ENCODE measurements at regions not wholly inside any gene's neighbourhood (a gene's known extent, or its start where the extent isn't known, plus 50 kb on each side); places are given as distances from the start of the nearest gene placed in this dataset.
"Not testable (repeated sequence)": the region's sequence is repeated elsewhere in the genome, so short reads cannot be mapped to it uniquely, and the experiment has no call there.

DNA sequence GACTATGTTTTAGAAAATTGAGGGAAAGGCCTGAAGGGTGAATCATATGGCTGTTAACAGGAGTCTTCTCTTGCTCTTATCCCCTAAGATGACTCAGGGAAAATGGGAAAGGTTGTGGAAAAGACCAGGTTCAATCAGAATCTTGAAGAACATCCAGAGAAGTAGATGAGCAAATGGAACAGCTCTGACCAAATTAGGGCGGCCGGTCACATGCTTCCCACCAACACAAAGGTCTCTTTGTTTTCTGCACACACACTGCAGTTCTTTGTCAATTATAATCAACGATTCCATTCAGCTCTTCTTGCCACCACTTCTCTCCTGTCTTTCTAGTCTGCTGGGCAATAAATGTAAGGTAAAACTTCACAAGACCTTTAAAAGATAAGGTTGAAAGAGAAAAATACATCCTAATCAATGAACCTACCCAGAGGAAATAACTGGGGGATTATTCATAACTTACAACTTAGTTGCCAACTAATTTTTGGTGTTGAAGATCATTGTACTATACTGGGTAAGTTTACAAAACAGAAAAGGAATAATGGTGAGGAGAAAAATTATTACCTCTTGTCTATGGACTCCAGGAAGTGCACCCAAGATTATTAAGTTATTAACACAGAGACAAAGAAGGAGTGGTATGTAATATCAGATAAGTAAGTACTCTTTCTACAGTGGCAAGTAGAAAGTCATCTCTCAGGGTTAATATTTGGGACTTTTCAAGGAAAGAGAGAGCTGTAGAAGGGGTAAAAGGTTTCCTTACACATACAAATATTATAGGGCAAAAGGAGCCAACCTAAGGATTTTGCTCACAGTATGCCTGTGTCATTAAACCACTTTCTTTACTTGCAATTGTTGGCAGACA is 441.9 kb upstream of the PIK3R1 start:
- H3K27ac Mint-ChIP-seq, result no peak overlapping the region
- H3K4me1 Mint-ChIP-seq (ENCODE audit: low read depth), result peaks cover 9% of the 10 kb centered on the region
- intact Hi-C loops (cut with micrococcal nuclease), result no loop called here
- no peaks in the 10 kb centered on the region for H3K36me3 Mint-ChIP-seq (ENCODE audit: low read depth)
- H3K27me3 Mint-ChIP-seq, result no peaks in the 10 kb centered on the region
- no peak overlapping the region for H3K4me3 Mint-ChIP-seq
- H3K9me3 Mint-ChIP-seq, result no peaks in the 10 kb centered on the region

DNA sequence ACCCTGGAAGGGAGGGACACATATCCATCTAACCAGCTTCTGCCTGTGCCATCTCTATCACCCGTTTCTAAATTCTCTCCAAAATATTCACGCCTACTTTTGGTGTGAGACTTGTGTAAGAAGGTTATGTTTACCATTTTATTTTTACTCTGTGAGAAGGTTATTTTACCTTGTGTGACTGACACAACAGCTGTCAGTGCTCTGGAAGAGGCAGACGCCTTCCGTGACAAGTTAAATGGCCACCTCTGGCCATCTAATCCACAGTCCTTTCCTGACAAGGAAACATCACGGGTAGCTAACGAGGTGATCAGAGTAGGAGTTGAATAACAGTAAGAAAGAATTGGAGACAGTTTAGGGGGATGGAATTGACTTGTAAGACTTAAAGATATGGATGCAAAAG is 443.8 kb upstream of the PIK3R1 start:
- H3K27ac Mint-ChIP-seq, result no peak overlapping the region
- H3K9me3 Mint-ChIP-seq, result no peaks in the 10 kb centered on the region
- no peaks in the 10 kb centered on the region for H3K36me3 Mint-ChIP-seq (ENCODE audit: low read depth)
- intact Hi-C loops (cut with micrococcal nuclease), result no loop called here
- H3K4me3 Mint-ChIP-seq, result no peak overlapping the region
- H3K27me3 Mint-ChIP-seq, result no peaks in the 10 kb centered on the region
- peaks cover 9% of the 10 kb centered on the region for H3K4me1 Mint-ChIP-seq (ENCODE audit: low read depth)

DNA sequence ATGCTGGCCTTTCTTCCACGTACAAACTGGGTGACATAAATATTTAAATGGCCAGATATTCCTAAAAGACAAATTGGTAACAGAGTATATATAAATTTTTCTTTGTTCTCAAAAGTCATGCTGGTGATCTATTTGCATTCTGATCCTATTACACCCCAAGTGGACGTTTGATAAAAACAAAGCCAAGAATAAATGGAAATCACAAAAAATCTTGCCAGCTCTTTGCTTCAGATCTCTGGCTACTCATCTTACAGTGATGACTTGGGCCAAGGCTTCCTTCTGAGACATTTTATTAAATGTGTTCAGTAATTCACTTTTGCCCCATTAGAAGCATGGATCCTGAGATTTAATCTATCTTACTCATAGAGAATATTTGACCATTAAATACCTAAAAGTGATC is 444.3 kb upstream of the PIK3R1 start:
- Mint-ChIP-seq H3K27me3 (no peaks in the 10 kb centered on the region), H3K4me3 (no peak overlapping the region), H3K4me1 (ENCODE audit: low read depth) (peaks cover 9% of the 10 kb centered on the region), H3K9me3 (no peaks in the 10 kb centered on the region), H3K36me3 (ENCODE audit: low read depth) (no peaks in the 10 kb centered on the region), H3K27ac (no peak overlapping the region)
- intact Hi-C loops (cut with micrococcal nuclease), result no loop called here

DNA sequence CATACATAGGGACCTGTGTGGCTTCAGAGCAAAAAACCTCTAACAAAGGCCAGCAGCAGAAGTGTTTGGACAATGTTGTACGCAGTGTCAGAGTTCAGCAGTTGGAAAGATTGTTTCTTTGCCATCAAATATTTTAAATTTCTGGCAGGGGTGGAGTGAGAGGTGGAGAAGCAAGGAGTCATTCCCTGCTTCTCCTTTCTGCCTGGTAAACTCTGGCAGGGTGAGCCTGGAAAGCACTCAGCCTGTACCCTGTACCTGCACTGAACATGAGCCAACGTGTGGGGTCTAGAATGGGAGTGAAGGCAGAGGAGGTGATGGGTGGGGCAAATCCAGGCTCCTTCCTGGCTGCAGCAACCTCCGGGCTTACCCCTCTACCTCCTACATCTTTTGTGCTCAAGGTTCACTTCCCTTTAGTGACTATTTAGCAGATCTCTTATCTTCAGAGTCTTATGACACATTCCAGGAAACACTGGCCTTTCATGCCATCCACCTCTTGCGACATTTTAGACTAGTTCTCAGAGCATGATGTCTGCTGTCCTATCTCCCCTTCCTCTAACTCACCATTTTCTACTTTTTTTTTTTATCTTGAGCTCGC is 445.0 kb upstream of the PIK3R1 start:
- H3K4me3 Mint-ChIP-seq, result no peak overlapping the region
- no peaks in the 10 kb centered on the region for H3K36me3 Mint-ChIP-seq (ENCODE audit: low read depth)
- no peak overlapping the region for H3K27ac Mint-ChIP-seq
- intact Hi-C loops (cut with micrococcal nuclease), result no loop called here
- H3K4me1 Mint-ChIP-seq (ENCODE audit: low read depth), result peaks cover 9% of the 10 kb centered on the region
- no peaks in the 10 kb centered on the region for H3K27me3 Mint-ChIP-seq
- no peaks in the 10 kb centered on the region for H3K9me3 Mint-ChIP-seq

DNA sequence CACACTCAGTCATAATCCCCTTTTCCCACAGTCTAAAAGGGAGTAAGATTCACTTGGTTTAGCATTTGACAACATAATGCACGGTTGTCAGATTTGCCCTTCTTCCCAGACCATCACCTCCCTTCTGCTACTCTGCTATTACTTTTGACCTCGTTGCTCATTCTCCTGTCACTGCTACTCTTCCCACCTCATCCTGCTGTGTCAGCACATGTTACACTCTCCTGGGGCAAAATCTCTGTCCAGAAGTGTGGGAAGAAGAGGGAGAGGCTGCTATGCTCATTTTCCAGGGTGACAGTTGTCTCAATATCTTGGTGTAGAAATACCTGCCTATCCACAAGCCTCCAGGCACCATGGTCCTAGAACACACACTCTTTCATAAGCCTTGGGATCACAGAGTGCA is 449.9 kb upstream of the PIK3R1 start:
- peaks cover 5% of the 10 kb centered on the region for H3K4me1 Mint-ChIP-seq (ENCODE audit: low read depth)
- H3K9me3 Mint-ChIP-seq, result no peaks in the 10 kb centered on the region
- no peak overlapping the region for H3K27ac Mint-ChIP-seq
- intact Hi-C loops (cut with micrococcal nuclease), result no loop called here
- H3K36me3 Mint-ChIP-seq (ENCODE audit: low read depth), result no peaks in the 10 kb centered on the region
- H3K27me3 Mint-ChIP-seq, result no peaks in the 10 kb centered on the region
- no peak overlapping the region for H3K4me3 Mint-ChIP-seq

DNA sequence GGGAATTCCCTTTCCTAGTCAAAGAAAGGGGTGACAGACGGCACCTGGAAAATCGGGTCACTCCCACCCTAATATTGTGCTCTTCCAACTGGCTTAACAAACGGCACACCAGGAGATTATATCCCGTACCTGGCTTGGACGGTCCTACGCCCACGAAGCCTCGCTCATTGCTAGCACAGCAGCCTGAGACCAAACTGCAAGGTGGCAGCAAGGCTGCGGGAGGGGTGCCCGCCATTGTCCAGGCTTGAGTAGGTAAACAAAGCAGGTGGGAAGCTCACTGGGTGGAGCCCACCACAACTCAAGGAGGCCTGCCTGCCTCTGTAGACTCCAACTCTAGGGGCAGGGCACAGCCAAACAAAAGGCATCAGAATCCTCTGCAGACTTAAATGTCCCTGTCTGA is 457.8 kb upstream of the PIK3R1 start:
- H3K36me3 Mint-ChIP-seq (ENCODE audit: low read depth); H3K4me1 Mint-ChIP-seq (ENCODE audit: low read depth); H3K27me3 Mint-ChIP-seq; intact Hi-C loops (cut with micrococcal nuclease); H3K4me3 Mint-ChIP-seq; H3K27ac Mint-ChIP-seq: not testable (repeated sequence)
- H3K9me3 Mint-ChIP-seq, result peaks cover 62% of the 10 kb centered on the region

DNA sequence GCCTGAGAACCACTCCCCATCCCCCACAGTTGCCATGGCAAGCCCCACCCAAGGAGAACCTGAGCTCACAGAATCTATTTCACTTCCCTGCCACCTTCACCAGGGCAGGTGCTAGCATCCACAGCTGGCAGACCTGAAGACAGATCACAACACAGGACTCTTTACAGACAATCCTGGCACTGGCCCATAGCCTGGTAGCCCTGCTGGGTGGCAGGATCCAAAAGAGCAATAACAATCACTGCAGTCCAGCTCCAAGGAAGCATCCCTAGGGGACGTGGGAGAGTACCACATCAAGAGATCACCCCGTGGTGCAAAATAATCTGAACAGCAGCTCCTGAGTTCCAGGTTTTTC is 463.2 kb upstream of the PIK3R1 start:
- H3K4me3 Mint-ChIP-seq, result no peak overlapping the region
- no peaks in the 10 kb centered on the region for H3K36me3 Mint-ChIP-seq (ENCODE audit: low read depth)
- H3K27me3 Mint-ChIP-seq, result no peaks in the 10 kb centered on the region
- peaks cover 59% of the 10 kb centered on the region for H3K9me3 Mint-ChIP-seq
- no peak overlapping the region for H3K27ac Mint-ChIP-seq
- no peaks in the 10 kb centered on the region for H3K4me1 Mint-ChIP-seq (ENCODE audit: low read depth)
- intact Hi-C loops (cut with micrococcal nuclease), result no loop called here

DNA sequence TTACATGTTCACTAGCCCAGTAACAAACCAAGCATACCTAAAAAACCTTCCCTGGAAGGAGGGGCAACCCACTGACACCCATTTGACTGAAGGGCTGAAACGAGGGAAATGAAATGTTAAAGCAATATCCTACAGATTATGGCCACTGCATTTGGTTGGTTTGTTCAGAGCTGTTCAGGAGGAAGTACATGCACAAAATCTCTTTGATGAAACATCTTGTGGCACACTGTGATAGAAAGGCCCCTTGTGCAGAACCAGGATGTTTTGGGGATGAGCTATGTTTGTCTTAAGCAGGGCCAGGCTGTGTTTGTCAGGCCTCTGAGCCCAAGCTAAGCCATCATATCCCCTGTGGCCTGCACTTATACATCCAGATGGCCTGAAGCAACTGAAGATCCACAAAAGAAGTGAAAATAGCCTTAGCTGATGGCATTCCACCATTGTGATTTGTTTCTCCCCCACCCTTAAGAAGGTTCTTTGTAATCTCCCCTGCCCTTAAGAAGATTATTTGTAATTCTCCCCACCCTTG is 467.3 kb upstream of the PIK3R1 start:
- H3K9me3 Mint-ChIP-seq, result peaks cover 38% of the 10 kb centered on the region

DNA sequence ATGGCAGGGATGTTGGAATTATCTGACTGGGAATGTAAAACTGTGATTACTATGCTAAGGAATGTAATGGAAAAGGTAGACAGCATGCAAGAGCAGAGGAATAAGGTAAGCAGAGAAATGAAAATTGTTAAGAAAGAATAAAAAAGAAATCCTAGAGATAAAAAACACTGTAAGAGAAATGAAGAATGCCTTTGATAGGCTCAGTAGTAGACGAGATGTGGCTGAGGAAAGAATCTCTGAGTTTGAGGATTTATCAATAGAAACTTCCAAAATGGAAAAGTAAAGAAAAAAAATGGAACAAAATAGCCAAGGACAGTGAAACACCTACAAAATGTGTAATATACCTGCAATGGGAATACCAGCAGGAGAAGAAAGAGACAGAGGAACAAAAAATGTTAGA is 468.5 kb upstream of the PIK3R1 start:
- Mint-ChIP-seq H3K4me1 (ENCODE audit: low read depth) (no peaks in the 10 kb centered on the region), H3K4me3 (no peak overlapping the region), H3K27ac (no peak overlapping the region), H3K9me3 (peaks cover 26% of the 10 kb centered on the region), H3K36me3 (ENCODE audit: low read depth) (no peaks in the 10 kb centered on the region), H3K27me3 (no peaks in the 10 kb centered on the region)
- intact Hi-C loops (cut with micrococcal nuclease), result no loop called here

More for the DNA sequence above, 467.3 kb upstream of the PIK3R1 start:
- Mint-ChIP-seq H3K27ac (no peak overlapping the region), H3K36me3 (ENCODE audit: low read depth) (no peaks in the 10 kb centered on the region), H3K4me3 (no peak overlapping the region), H3K27me3 (no peaks in the 10 kb centered on the region), H3K4me1 (ENCODE audit: low read depth) (no peaks in the 10 kb centered on the region)
- intact Hi-C loops (cut with micrococcal nuclease), result no loop called here

DNA sequence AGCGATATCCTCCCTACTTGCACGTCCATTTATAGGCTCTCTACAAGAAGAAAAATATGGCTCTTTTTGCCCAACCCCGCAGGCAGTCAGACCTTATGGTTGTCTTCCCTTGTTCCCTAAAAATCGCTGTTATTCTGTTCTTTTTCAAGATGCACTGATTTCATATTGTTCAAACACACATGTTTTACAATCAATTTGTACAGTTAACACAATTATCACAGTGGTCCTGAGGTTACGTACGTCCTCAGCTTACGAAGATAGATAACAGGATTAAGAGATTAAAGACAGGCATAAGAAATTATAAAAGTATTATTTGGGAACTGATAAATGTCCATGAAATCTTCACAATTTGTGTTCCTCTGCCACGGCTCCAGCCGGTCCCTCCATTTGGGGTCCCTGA is 468.9 kb upstream of the PIK3R1 start:
- H3K27me3 Mint-ChIP-seq; H3K4me3 Mint-ChIP-seq; H3K27ac Mint-ChIP-seq; intact Hi-C loops (cut with micrococcal nuclease); H3K4me1 Mint-ChIP-seq (ENCODE audit: low read depth); H3K36me3 Mint-ChIP-seq (ENCODE audit: low read depth): not testable (repeated sequence)
- peaks cover 21% of the 10 kb centered on the region for H3K9me3 Mint-ChIP-seq

DNA sequence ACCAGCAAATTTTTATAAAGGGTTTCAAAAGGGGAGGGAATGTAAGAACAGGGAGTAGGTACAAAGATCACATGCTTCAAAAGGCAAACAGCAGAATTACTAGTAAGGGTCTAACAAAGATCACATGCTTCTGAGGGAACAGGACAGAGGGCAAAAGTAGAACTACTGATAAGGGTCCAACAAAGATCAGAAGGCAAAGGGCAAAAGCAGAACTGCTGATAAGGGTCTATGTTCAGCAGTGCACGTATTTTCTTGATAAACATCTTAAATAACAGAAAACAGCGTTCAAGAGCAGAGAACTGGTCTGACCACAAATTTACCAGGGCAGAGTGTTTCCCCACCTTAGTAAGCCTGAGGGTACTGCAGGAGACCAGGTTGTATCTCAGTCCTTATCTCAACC is 469.5 kb upstream of the PIK3R1 start:
- Mint-ChIP-seq H3K27ac (no peak overlapping the region), H3K27me3 (no peaks in the 10 kb centered on the region), H3K9me3 (peaks cover 21% of the 10 kb centered on the region), H3K4me1 (ENCODE audit: low read depth) (no peaks in the 10 kb centered on the region), H3K4me3 (no peak overlapping the region), H3K36me3 (ENCODE audit: low read depth) (no peaks in the 10 kb centered on the region)
- intact Hi-C loops (cut with micrococcal nuclease), result no loop called here

DNA sequence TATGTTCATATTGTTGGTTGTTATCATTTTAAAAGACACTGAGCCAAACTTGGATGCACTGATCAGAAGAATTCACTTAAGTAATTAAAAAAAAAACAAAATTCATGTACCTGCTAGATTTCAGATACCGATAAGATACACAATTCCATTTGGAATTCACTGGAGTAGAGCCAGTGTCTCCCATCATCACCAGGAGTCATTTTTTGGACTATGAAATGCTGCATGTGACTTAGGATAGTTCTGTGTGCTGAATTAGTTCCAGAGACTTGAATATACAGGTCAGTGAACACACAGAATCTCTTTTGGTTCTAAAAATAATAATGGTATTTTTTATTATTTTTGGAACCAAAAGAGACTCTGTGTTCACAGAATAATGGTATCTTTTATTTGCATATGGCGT is 482.6 kb upstream of the PIK3R1 start:
- no peak overlapping the region for H3K4me3 Mint-ChIP-seq
- H3K4me1 Mint-ChIP-seq (ENCODE audit: low read depth), result no peaks in the 10 kb centered on the region
- no peak overlapping the region for H3K27ac Mint-ChIP-seq
- intact Hi-C loops (cut with micrococcal nuclease), result no loop called here
- H3K36me3 Mint-ChIP-seq (ENCODE audit: low read depth), result no peaks in the 10 kb centered on the region
- peaks cover 18% of the 10 kb centered on the region for H3K9me3 Mint-ChIP-seq
- no peaks in the 10 kb centered on the region for H3K27me3 Mint-ChIP-seq

DNA sequence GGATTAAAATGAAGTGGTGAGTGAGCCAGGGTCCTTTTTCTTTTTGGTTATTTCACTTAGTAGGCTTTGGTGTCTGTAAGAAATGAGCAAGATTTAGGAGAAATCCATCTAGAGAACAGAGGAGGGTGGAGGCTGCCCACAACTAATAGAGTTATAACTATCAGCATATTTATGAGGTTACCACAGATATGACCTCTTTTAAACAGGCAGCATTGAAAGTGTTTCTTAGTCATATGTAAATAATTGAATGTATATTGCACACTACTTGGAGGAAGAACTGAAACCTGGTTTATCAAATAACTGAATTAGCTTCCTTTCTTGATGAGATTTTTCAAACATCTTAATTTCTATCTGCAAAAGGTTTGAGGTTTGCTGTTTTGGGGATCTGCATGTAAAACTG is 483.1 kb upstream of the PIK3R1 start:
- intact Hi-C loops (cut with micrococcal nuclease), result no loop called here
- no peaks in the 10 kb centered on the region for H3K27me3 Mint-ChIP-seq

DNA sequence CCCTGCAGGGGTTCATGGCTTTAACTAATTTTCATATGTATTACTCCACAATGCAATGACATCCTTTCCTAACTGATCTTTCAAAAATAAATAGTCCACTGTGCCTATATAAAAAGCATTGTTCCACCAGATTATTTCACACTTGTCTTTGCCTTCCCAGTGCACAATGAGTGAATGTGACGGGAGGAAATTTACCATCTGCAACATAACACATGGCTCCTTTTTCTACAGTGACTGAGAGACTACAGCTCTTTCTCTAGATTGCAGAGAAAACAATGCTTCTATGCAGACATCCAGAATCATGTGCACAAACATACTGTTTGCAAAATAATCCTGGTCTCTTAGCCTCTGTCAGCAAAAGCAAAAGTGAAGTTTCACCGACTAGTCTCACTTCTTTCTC is 483.7 kb upstream of the PIK3R1 start:
- no peaks in the 10 kb centered on the region for H3K36me3 Mint-ChIP-seq (ENCODE audit: low read depth)
- peaks cover 18% of the 10 kb centered on the region for H3K9me3 Mint-ChIP-seq
- no peak overlapping the region for H3K4me3 Mint-ChIP-seq
- no peaks in the 10 kb centered on the region for H3K4me1 Mint-ChIP-seq (ENCODE audit: low read depth)
- intact Hi-C loops (cut with micrococcal nuclease), result no loop called here
- no peak overlapping the region for H3K27ac Mint-ChIP-seq
- no peaks in the 10 kb centered on the region for H3K27me3 Mint-ChIP-seq

More for the DNA sequence above, 483.1 kb upstream of the PIK3R1 start:
- no peaks in the 10 kb centered on the region for H3K36me3 Mint-ChIP-seq (ENCODE audit: low read depth)
- no peak overlapping the region for H3K4me3 Mint-ChIP-seq
- H3K27ac Mint-ChIP-seq, result no peak overlapping the region
- H3K9me3 Mint-ChIP-seq, result peaks cover 18% of the 10 kb centered on the region
- H3K4me1 Mint-ChIP-seq (ENCODE audit: low read depth), result no peaks in the 10 kb centered on the region
